H1 (cell line): ENCODE measurements at regions not wholly inside any gene's neighbourhood (a gene's known extent, or its start where the extent isn't known, plus 50 kb on each side); places are given as distances from the start of the nearest gene placed in this dataset.

Experiments used
- CTCF ChIA-PET: fragments of 300-600 bp; sonication (Branson Sonifier 250); formaldehyde crosslinking; loops from one replicate; lab custom pipeline; 2021; ENCODE audit not compliant: partially characterized antibody; lab: Charles Lee
- POLR2A ChIA-PET: fragments of 300-600 bp; sonication (Branson Sonifier 250); formaldehyde crosslinking; loops from one replicate; lab custom pipeline; 2021; ENCODE audit warnings: inconsistent platforms; ENCODE audit not compliant: partially characterized antibody; lab: Charles Lee
- DNase-seq, 2 experiments: peaks; one replicate each; pipeline versions ENCODE4 v3.0.0 to v3.0.0-alpha.2; 2010 to 2022; ENCODE audit warnings: low spot score in 2 of 2, low read depth in 1 of 2, mixed read lengths in 1 of 2
- FAIRE-seq: peaks from 2 replicates; lab custom pipeline; 2011; peaks lifted over from hg19 to GRCh38; lab: Jason Lieb, UNC
- H2AFZ ChIP-seq: 2 replicates; pipeline ENCODE4 v1.8.1; 2012; ENCODE audit warnings: low read length, inconsistent platforms
- H2AK5ac ChIP-seq: 2 replicates; pipeline ENCODE4 v1.6.1; 2013; ENCODE audit warnings: low read depth, low read length
- H2BK120ac ChIP-seq: replicated peaks from 2 replicates; pipeline ENCODE3; 2013; ENCODE audit warnings: low read depth, low read length, inconsistent platforms
- H2BK12ac ChIP-seq: 2 replicates; pipeline ENCODE4 v1.6.1; 2013; ENCODE audit warnings: low read depth, low read length
- H2BK15ac ChIP-seq: 2 replicates; pipeline ENCODE4 v1.6.1; 2013; ENCODE audit warnings: low read length
- H2BK20ac ChIP-seq: 2 replicates; pipeline ENCODE4 v1.6.1; 2013; ENCODE audit warnings: low read length
- H2BK5ac ChIP-seq: 2 replicates; pipeline ENCODE4 v1.6.1; 2013; ENCODE audit warnings: low read depth, low read length
- H3K14ac ChIP-seq: 2 replicates; pipeline ENCODE4 v1.6.1; 2013; ENCODE audit warnings: inconsistent platforms; ENCODE audit not compliant: insufficient read length
- H3K18ac ChIP-seq: 2 replicates; pipeline ENCODE4 v1.6.1; 2013; ENCODE audit warnings: low read length; ENCODE audit errors: extremely low read depth
- H3K23ac ChIP-seq: 2 replicates; pipeline ENCODE4 v1.6.1; 2013; ENCODE audit warnings: inconsistent platforms; ENCODE audit not compliant: insufficient read length
- H3K23me2 ChIP-seq: 2 replicates; pipeline ENCODE4 v1.6.1; 2013; ENCODE audit warnings: low read depth, low read length
- H3K27ac ChIP-seq: 2 replicates; pipeline ENCODE4 v1.6.1; 2011; ENCODE audit warnings: low read depth, low read length, inconsistent platforms
- H3K27me3 ChIP-seq, 4 experiments: replicated peaks in 1 of 4; 1 replicate in 1 of 4; 2 replicates in 3 of 4; pipeline versions ENCODE4 v1.6.1 to v1.8.1; 2011 to 2013; ENCODE audit warnings: low read length in 3 of 4, mild to moderate bottlenecking in 3 of 4, inconsistent platforms in 2 of 4, mixed read lengths in 2 of 4, moderate library complexity in 1 of 4; ENCODE audit not compliant: control insufficient read depth in 3 of 4, insufficient read depth in 3 of 4; ENCODE audit errors: extremely low read depth in 1 of 4
- H3K36me3 ChIP-seq, 4 experiments: 2 replicates each; pipeline versions ENCODE4 v1.6.1 to v1.8.1; 2011 to 2013; ENCODE audit warnings: mild to moderate bottlenecking in 4 of 4, low read length in 3 of 4, moderate library complexity in 2 of 4, control low read depth in 1 of 4, inconsistent platforms in 1 of 4; ENCODE audit not compliant: insufficient read depth in 4 of 4, control insufficient read depth in 2 of 4
- H3K4ac ChIP-seq: replicated peaks from 2 replicates; pipeline ENCODE3; 2013; ENCODE audit warnings: low read length, low read depth, mixed read lengths, inconsistent platforms; ENCODE audit not compliant: insufficient read length
- H3K4me1 ChIP-seq, 4 experiments: replicated peaks in 1 of 4; 1 replicate in 1 of 4; 2 replicates in 3 of 4; pipeline versions ENCODE4 v1.6.1 to v1.8.1; 2011 to 2013; ENCODE audit warnings: low read length in 3 of 4, inconsistent platforms in 2 of 4, mixed read lengths in 1 of 4; ENCODE audit not compliant: insufficient read depth in 4 of 4, control insufficient read depth in 3 of 4
- H3K4me2 ChIP-seq, 2 experiments: 2 replicates each; pipeline versions ENCODE4 v1.6.1 to v1.8.1; 2011 to 2013; ENCODE audit warnings: low read depth in 2 of 2, low read length in 2 of 2, control low read depth in 1 of 2, inconsistent platforms in 1 of 2, mild to moderate bottlenecking in 1 of 2; ENCODE audit not compliant: insufficient read depth in 1 of 2
- H3K4me3 ChIP-seq, 4 experiments: fragments of 200-600, 300-600 bp in 1 of 4; sonication (generic), shearing (Covaris generic), sonication (Bioruptor Twin) in 1 of 4; 2 replicates each; pipeline versions ENCODE4 v1.5.1 to v1.8.1; 2011 to 2016; ENCODE audit warnings: low read length in 4 of 4, low read depth in 3 of 4, control low read depth in 2 of 4, inconsistent platforms in 2 of 4, mild to moderate bottlenecking in 2 of 4, mixed read lengths in 1 of 4, moderate library complexity in 1 of 4; ENCODE audit not compliant: insufficient read depth in 2 of 4; ENCODE audit errors: extremely low read depth in 1 of 4
- H3K56ac ChIP-seq: replicated peaks from 2 replicates; pipeline ENCODE3; 2013; ENCODE audit warnings: low read depth, mild to moderate bottlenecking, mixed read lengths, low read length, inconsistent platforms; ENCODE audit not compliant: insufficient read length
- H3K79me1 ChIP-seq: 2 replicates; pipeline ENCODE4 v1.6.1; 2013; ENCODE audit warnings: low read depth, low read length, control low read depth
- H3K79me2 ChIP-seq, 2 experiments: 2 replicates each; pipeline versions ENCODE4 v1.6.1 to v1.8.1; 2012 to 2013; ENCODE audit warnings: low read length in 2 of 2, mild to moderate bottlenecking in 2 of 2, inconsistent platforms in 1 of 2; ENCODE audit not compliant: insufficient read depth in 2 of 2, control insufficient read depth in 1 of 2
- H3K9ac ChIP-seq, 4 experiments: replicated peaks in 1 of 4; 1 replicate in 1 of 4; 2 replicates in 3 of 4; pipeline versions ENCODE4 v1.6.1 to v1.8.1; 2011 to 2013; ENCODE audit warnings: low read depth in 3 of 4, low read length in 3 of 4, control low read depth in 2 of 4, mild to moderate bottlenecking in 2 of 4, moderate library complexity in 2 of 4, inconsistent platforms in 1 of 4; ENCODE audit errors: extremely low read depth in 1 of 4
- H3K9me3 ChIP-seq, 2 experiments: 2 replicates each; pipeline versions ENCODE4 v1.6.1 to v1.8.1; 2012 to 2013; ENCODE audit warnings: mild to moderate bottlenecking in 2 of 2, moderate library complexity in 2 of 2, control low read depth in 1 of 2, inconsistent platforms in 1 of 2, low read depth in 1 of 2, low read length in 1 of 2, mixed read lengths in 1 of 2; ENCODE audit not compliant: insufficient read depth in 2 of 2
- H4K20me1 ChIP-seq, 2 experiments: replicated peaks in 1 of 2; 2 replicates each; pipeline versions ENCODE3 to v1.8.1; 2011 to 2013; ENCODE audit warnings: inconsistent platforms in 2 of 2, low read length in 2 of 2, mild to moderate bottlenecking in 1 of 2; ENCODE audit not compliant: insufficient read depth in 2 of 2, control insufficient read depth in 1 of 2
- H4K5ac ChIP-seq: 2 replicates; pipeline ENCODE4 v1.6.1; 2013; ENCODE audit warnings: low read length, low read depth, mixed read lengths, inconsistent platforms; ENCODE audit not compliant: insufficient read length
- H4K8ac ChIP-seq: 2 replicates; pipeline ENCODE4 v1.8.0; 2013; ENCODE audit warnings: mild to moderate bottlenecking, moderate library complexity, low read length, inconsistent platforms; ENCODE audit not compliant: insufficient read depth; ENCODE audit errors: extremely low read depth
- H4K91ac ChIP-seq: replicated peaks from 2 replicates; pipeline ENCODE3; 2013; ENCODE audit warnings: low read length, mixed read lengths, inconsistent platforms; ENCODE audit not compliant: insufficient read length
- BACH1 ChIP-seq: IDR thresholded peaks from 2 replicates; pipeline ENCODE4 v1.6.1; 2012; ENCODE audit warnings: low read length, improper control_type of control experiment
- KDM1A ChIP-seq: fragments of 200-600, 300-600 bp; sonication (generic); IDR thresholded peaks from 2 replicates; pipeline ENCODE4 v1.7.1; 2016; ENCODE audit warnings: mild to moderate bottlenecking, low read length, borderline replicate concordance
- NANOG ChIP-seq: IDR thresholded peaks from 2 replicates; pipeline ENCODE4 v1.6.1; 2011; ENCODE audit warnings: low read length, low read depth, mild to moderate bottlenecking, inconsistent platforms; ENCODE audit not compliant: insufficient read depth, poor library complexity, severe bottlenecking
- whole genome bisulfite sequencing, 2 experiments: shearing (Covaris generic) in 1 of 2; methylation state at CpG; one replicate each; pipeline versions ENCODE4 v1.1.6 to v1.1.7; 2013 to 2015; ENCODE audit warnings: low lambda C conversion rate in 2 of 2, mixed read lengths in 2 of 2, inconsistent platforms in 1 of 2, low coverage in 1 of 2, missing lambda C conversion rate in 1 of 2; ENCODE audit not compliant: insufficient replicate concordance in 2 of 2, insufficient coverage in 1 of 2, insufficient read length in 1 of 2; ENCODE audit errors: extremely low coverage in 1 of 2, missing lambda C conversion rate in 1 of 2; 5-methylcytosine and 5-hydroxymethylcytosine counted together

DNA sequence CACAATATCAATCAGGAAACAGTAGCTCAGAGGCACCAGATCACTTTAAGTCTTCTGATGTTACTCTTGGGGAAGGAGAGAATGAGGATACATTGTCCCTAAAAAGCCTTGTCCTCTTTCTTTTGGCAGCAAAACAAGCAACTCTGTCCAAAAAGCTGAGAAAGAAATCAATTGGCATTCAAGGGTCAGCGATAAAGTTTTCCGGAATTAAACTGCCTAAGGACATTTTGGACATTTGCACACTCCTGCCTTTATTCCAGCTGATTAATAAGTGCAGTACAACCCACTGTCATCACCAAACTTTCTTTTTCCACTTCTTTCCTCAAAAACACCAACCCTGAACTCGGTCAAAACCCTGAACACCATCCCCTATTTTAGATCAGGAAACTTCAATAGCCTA lies 85.8 kb upstream of the FAM9A start:
- ChIA-PET CTCF (interaction anchor here (0.7 to 3.6 kb wide), 2 partner anchors 8 to 42 kb away, joined by 3 to 22 read pairs; no protein-coding TSS in a partner anchor), POLR2A (interaction anchor here (0.6 kb wide), 1 partner anchor 830 kb away, joined by 3 read pairs; no protein-coding TSS in a partner anchor)
- 75% methylated on average over 3 of the region's 3 CpGs; no CpG with 5 or more reads in 1 of the 2 experiments for WGBS, 2 experiments
- H3K14ac ChIP-seq: no peak overlapping the region
- TF ChIP-seq BACH1 (no peak), KDM1A (no peak), NANOG (no peak)
- peaks cover 0 to 3% (median 0%) of the 10 kb centered on the region in 4 experiments; a peak in 1 of 7 replicates for H3K4me1 ChIP-seq
- H2AFZ ChIP-seq: no peak overlapping the region
- DNase-seq (no peak), FAIRE-seq (no peak)
- no peaks in the 10 kb centered on the region for H3K36me3 ChIP-seq
- H3K27ac ChIP-seq: no peak overlapping the region
- no peaks in the 10 kb centered on the region for H3K23me2 ChIP-seq
- no peak overlapping the region for H2BK12ac ChIP-seq
- H3K4ac ChIP-seq: no peak overlapping the region
- no peak overlapping the region for H4K8ac ChIP-seq
- no peak overlapping the region for H4K5ac ChIP-seq
- no peak overlapping the region for H3K9ac ChIP-seq
- H3K23ac ChIP-seq: no peak overlapping the region
- no peak overlapping the region for H2BK120ac ChIP-seq
- H3K56ac ChIP-seq: no peak overlapping the region
- H4K20me1 ChIP-seq: no peaks in the 10 kb centered on the region
- H3K79me2 ChIP-seq: no peaks in the 10 kb centered on the region
- no peak overlapping the region for H2BK15ac ChIP-seq
- H2BK20ac ChIP-seq: no peak overlapping the region
- no peak overlapping the region for H2BK5ac ChIP-seq
- no peak overlapping the region for H3K18ac ChIP-seq
- H3K4me2 ChIP-seq: no peak overlapping the region
- no peak overlapping the region for H2AK5ac ChIP-seq
- H4K91ac ChIP-seq: no peak overlapping the region
- no peaks in the 10 kb centered on the region for H3K27me3 ChIP-seq
- no peak overlapping the region for H3K4me3 ChIP-seq
- no peaks in the 10 kb centered on the region for H3K9me3 ChIP-seq
- H3K79me1 ChIP-seq: no peaks in the 10 kb centered on the region
